B cell (primary cell): ENCODE measurements at regions not wholly inside any gene's neighbourhood (a gene's known extent, or its start where the extent isn't known, plus 50 kb on each side); places are given as distances from the start of the nearest gene placed in this dataset.

ENCODE experiments used
- EZH2 ChIP-seq: IDR thresholded peaks from 2 replicates; pipeline ENCODE4 v1.6.1; 2012; ENCODE audit warnings: borderline replicate concordance, low read depth, mild to moderate bottlenecking, moderate library complexity, low read length; ENCODE audit not compliant: insufficient read depth, poor library complexity, severe bottlenecking
- TF ChIP-seq, protein P1 (sequence below): fragments of 200-600 bp; IDR thresholded peaks from one replicate; pipeline ENCODE4 v1.8.0; 2022; ENCODE audit warnings: antibody characterized with exemption, mild to moderate bottlenecking

DNA sequence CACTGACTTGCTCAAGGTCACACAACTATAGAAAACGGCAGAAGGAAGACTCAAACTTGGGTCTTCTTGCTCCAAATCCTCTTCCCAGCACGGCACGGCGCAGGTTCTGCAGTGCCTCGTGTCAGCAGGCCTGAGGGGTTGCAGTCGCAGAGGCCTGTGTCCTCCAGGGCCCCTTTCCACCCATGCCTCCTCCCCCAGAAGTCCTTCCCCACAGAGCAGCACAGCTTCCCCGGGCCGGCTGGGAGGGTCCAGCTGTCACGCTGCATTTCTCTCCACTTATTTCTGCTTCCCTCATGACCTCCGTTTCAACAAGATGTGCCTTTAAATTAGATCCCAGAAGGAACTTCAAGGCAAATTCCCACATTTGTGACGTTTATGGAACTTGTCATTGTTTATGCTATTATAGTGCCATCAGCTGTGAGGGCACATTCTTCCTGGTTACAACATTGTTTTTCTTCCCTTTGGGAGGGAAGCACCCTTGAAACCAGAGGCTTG, 148.4 kb downstream of the C5orf15 start:
- TF ChIP-seq, protein P1, sequence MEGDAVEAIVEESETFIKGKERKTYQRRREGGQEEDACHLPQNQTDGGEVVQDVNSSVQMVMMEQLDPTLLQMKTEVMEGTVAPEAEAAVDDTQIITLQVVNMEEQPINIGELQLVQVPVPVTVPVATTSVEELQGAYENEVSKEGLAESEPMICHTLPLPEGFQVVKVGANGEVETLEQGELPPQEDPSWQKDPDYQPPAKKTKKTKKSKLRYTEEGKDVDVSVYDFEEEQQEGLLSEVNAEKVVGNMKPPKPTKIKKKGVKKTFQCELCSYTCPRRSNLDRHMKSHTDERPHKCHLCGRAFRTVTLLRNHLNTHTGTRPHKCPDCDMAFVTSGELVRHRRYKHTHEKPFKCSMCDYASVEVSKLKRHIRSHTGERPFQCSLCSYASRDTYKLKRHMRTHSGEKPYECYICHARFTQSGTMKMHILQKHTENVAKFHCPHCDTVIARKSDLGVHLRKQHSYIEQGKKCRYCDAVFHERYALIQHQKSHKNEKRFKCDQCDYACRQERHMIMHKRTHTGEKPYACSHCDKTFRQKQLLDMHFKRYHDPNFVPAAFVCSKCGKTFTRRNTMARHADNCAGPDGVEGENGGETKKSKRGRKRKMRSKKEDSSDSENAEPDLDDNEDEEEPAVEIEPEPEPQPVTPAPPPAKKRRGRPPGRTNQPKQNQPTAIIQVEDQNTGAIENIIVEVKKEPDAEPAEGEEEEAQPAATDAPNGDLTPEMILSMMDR, result no peak
- TF ChIP-seq EZH2, result no peak
